ENCODE measurements at regions not wholly inside any gene's neighbourhood (a gene's known extent, or its start where the extent isn't known, plus 50 kb on each side); places are given as distances from the start of the nearest gene placed in this dataset.

DNA sequence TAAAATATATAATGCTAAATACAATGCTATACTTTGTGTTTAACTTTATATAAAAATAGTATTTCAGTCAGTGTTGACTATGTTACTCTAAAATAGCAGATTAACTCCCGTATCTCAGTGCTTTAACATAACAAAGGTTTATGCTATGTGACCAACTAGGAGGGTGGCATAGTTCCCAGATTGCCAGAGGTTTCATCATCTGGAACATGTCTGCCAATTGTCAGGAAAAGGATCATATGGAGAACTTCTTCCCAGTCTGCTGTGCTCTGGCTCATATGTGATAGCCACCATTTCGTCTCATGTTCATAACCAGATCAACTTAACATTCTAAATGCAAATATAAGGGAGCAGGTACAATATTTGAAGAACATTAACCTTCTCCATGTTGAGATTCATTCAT lies 720.2 kb downstream of the MCTP2 start:
- no peaks in the 10 kb centered on the region for H3K27me3 ChIP-seq (replicated peaks; ENCODE audit: insufficient read depth)
- DNase-seq (ENCODE audit: low spot score): no peak
- H3K9me3 ChIP-seq: no peaks in the 10 kb centered on the region
- H3K4me1 ChIP-seq (replicated peaks): no peaks in the 10 kb centered on the region
- H3K36me3 ChIP-seq: no peaks in the 10 kb centered on the region
- intact Hi-C loops (cut with DNase I): no loop called here
- H3K27ac ChIP-seq: no peak overlapping the region
- TF ChIP-seq POLR2A (IDR thresholded peaks at IDR 0.05) (no peak), POLR2AphosphoS5 (IDR thresholded peaks at IDR 0.05) (no peak)
- TF ChIP-seq, protein P1, sequence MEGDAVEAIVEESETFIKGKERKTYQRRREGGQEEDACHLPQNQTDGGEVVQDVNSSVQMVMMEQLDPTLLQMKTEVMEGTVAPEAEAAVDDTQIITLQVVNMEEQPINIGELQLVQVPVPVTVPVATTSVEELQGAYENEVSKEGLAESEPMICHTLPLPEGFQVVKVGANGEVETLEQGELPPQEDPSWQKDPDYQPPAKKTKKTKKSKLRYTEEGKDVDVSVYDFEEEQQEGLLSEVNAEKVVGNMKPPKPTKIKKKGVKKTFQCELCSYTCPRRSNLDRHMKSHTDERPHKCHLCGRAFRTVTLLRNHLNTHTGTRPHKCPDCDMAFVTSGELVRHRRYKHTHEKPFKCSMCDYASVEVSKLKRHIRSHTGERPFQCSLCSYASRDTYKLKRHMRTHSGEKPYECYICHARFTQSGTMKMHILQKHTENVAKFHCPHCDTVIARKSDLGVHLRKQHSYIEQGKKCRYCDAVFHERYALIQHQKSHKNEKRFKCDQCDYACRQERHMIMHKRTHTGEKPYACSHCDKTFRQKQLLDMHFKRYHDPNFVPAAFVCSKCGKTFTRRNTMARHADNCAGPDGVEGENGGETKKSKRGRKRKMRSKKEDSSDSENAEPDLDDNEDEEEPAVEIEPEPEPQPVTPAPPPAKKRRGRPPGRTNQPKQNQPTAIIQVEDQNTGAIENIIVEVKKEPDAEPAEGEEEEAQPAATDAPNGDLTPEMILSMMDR (IDR thresholded peaks at IDR 0.05): no peak
- H3K4me3 ChIP-seq: no peak overlapping the region
- WGBS: 75% methylated on average over 2 of the region's 2 CpGs

DNA sequence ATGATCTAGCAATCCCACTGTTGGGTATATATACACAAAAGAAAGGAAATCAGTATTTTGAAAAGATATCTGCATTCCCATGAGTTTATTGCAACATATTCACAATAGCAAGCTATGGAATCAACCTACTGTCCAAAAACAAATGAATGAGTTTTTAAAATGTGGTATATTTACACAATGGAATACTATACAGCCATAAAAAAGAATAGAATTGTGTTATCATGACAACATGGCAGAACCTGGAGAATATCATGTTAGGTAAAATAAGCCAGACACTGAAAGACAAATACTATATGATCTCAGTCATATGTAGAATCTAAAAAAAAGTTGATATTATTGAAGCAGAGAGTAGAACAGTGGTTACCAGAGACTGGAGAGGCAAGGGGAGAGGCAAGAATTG lies 732.6 kb downstream of the MCTP2 start:
- DNase-seq (ENCODE audit: low spot score): no peak
- Histone ChIP-seq H3K36me3 (no peaks in the 10 kb centered on the region), H3K4me3 (no peak overlapping the region), H3K27ac (no peak overlapping the region), H3K9me3 (no peaks in the 10 kb centered on the region), H3K27me3 (replicated peaks; ENCODE audit: insufficient read depth) (no peaks in the 10 kb centered on the region), H3K4me1 (replicated peaks) (no peaks in the 10 kb centered on the region)
- no peak for TF ChIP-seq POLR2AphosphoS5 (IDR thresholded peaks at IDR 0.05)
- TF ChIP-seq, protein P1 (IDR thresholded peaks at IDR 0.05): no peak
- TF ChIP-seq POLR2A (IDR thresholded peaks at IDR 0.05): no peak
- intact Hi-C loops (cut with DNase I): no loop called here

DNA sequence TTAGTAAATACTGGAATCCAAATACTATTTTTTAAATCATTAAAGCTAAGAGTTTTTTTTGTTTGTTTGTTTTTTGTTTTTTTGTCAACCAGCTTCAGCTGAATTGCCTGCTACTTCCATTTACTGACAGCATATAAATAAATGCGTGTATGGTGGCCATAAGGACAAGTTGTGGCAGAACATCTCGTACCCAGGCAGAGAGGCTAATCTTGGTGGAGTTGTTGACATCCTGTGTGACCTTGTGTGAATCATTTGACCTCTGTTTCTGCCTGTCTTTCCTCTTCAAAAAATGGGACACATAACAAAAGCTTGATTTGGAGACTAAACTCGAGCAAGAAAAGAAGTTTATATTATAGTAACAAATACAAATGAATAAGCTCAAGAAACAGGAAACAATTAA lies 734.2 kb downstream of the MCTP2 start:
- DNase-seq (ENCODE audit: low spot score): no peak
- intact Hi-C loops (cut with DNase I): no loop called here
- Histone ChIP-seq H3K4me1 (replicated peaks) (no peaks in the 10 kb centered on the region), H3K4me3 (no peak overlapping the region), H3K9me3 (no peaks in the 10 kb centered on the region), H3K27me3 (replicated peaks; ENCODE audit: insufficient read depth) (no peaks in the 10 kb centered on the region), H3K27ac (no peak overlapping the region), H3K36me3 (no peaks in the 10 kb centered on the region)
- no peak for TF ChIP-seq POLR2A (IDR thresholded peaks at IDR 0.05)
- TF ChIP-seq, protein P1 (IDR thresholded peaks at IDR 0.05): no peak
- no peak for TF ChIP-seq POLR2AphosphoS5 (IDR thresholded peaks at IDR 0.05)
- WGBS: 53% methylated on average over 3 of the region's 3 CpGs

DNA sequence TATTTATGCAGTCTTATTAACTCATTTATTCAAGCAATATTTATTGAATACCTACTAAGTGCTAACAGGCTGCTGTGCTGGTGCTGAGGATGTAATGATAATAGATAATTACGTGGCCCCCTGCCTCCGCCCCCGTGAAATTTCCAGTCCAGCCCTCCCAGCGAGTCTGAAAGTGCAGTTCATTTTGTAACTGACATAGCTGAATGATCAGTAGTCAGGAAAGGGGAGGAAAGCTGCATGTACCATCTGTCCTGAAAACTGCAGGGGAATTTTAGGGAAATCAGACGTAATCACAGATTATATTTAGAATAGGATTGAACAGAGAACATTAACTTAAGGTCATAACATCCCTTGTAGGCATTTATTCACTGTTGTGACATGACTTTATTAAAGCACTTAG lies 736.8 kb downstream of the MCTP2 start:
- Histone ChIP-seq H3K27me3 (replicated peaks; ENCODE audit: insufficient read depth) (no peaks in the 10 kb centered on the region), H3K4me1 (replicated peaks) (no peaks in the 10 kb centered on the region), H3K27ac (no peak overlapping the region), H3K4me3 (no peak overlapping the region), H3K9me3 (no peaks in the 10 kb centered on the region), H3K36me3 (no peaks in the 10 kb centered on the region)
- DNase-seq (ENCODE audit: low spot score): no peak
- intact Hi-C loops (cut with DNase I): no loop called here
- TF ChIP-seq POLR2AphosphoS5 (IDR thresholded peaks at IDR 0.05): no peak
- TF ChIP-seq POLR2A (IDR thresholded peaks at IDR 0.05): no peak
- TF ChIP-seq, protein P1 (IDR thresholded peaks at IDR 0.05): no peak
- 48% methylated on average over 5 of the region's 5 CpGs for WGBS

DNA sequence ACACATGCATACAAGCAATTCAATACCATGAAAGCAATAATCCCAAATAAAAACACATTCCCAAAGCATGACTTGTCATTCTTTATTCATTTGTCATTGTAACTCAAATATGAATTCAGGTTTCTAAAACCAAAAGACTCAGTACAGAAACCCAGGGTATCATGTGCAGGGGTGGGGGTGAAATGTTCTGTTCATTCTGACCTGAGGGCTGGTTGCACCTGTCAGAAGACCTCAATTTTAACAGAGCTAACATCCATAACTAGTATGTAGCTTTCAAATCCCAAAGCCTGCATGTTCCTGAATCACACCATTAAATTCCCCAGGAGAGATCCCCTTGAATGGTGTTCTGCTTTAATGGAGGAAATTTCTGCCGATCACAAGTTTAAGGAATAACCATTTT lies 738.7 kb downstream of the MCTP2 start:
- H3K27me3 ChIP-seq (replicated peaks; ENCODE audit: insufficient read depth): no peaks in the 10 kb centered on the region
- 40% methylated on average over 1 of the region's 1 CpG for WGBS
- intact Hi-C loops (cut with DNase I): no loop called here
- H3K36me3 ChIP-seq: no peaks in the 10 kb centered on the region
- no peak for DNase-seq (ENCODE audit: low spot score)
- no peaks in the 10 kb centered on the region for H3K9me3 ChIP-seq
- H3K27ac ChIP-seq: no peak overlapping the region
- TF ChIP-seq, protein P1 (IDR thresholded peaks at IDR 0.05): no peak
- no peak for TF ChIP-seq POLR2A (IDR thresholded peaks at IDR 0.05)
- TF ChIP-seq POLR2AphosphoS5 (IDR thresholded peaks at IDR 0.05): no peak
- no peak overlapping the region for H3K4me3 ChIP-seq
- no peaks in the 10 kb centered on the region for H3K4me1 ChIP-seq (replicated peaks)
